MM.1S (cell line): ENCODE measurements at regions not wholly inside any gene's neighbourhood (a gene's known extent, or its start where the extent isn't known, plus 50 kb on each side); places are given as distances from the start of the nearest gene placed in this dataset.

Source experiments
- DNase-seq: peaks from one replicate; pipeline ENCODE4 v3.0.0-alpha.2; 2015
- H2AFZ ChIP-seq: fragments of 300-600 bp; sonication (generic); 2 replicates; pipeline ENCODE4 v1.6.0; 2016; ENCODE audit warnings: antibody characterized with exemption, low read length
- H3F3A ChIP-seq: fragments of 300-600 bp; sonication (generic); 2 replicates; pipeline ENCODE4 v1.6.1; 2016; ENCODE audit warnings: mild to moderate bottlenecking, antibody characterized with exemption, low read length, moderate library complexity, mixed read lengths; ENCODE audit not compliant: insufficient read depth
- H3K27ac ChIP-seq: fragments of 300-600 bp; sonication (generic); 2 replicates; pipeline ENCODE4 v1.5.1; 2016; ENCODE audit warnings: mild to moderate bottlenecking, low read length
- H3K27me3 ChIP-seq: fragments of 300-600 bp; sonication (generic); replicated peaks from 2 replicates; pipeline ENCODE4 v1.6.0; 2016; ENCODE audit warnings: low read length; ENCODE audit not compliant: insufficient read depth
- H3K36me3 ChIP-seq: fragments of 300-600 bp; sonication (generic); replicated peaks from 2 replicates; pipeline ENCODE4 v1.6.1; 2016; ENCODE audit warnings: mild to moderate bottlenecking, low read length, mixed read lengths; ENCODE audit not compliant: insufficient read depth
- H3K4me1 ChIP-seq: fragments of 300-600 bp; sonication (generic); 2 replicates; pipeline ENCODE4 v1.6.1; 2016; ENCODE audit warnings: low read length, mixed read lengths
- H3K4me2 ChIP-seq: fragments of 300-600 bp; sonication (generic); 2 replicates; pipeline ENCODE4 v1.6.0; 2016; ENCODE audit warnings: low read depth, low read length
- H3K4me3 ChIP-seq: fragments of 300-600 bp; sonication (generic); 2 replicates; pipeline ENCODE4 v1.5.1; 2016; ENCODE audit warnings: low read length, mixed read lengths
- H3K79me2 ChIP-seq: fragments of 300-600 bp; sonication (generic); 2 replicates; pipeline ENCODE4 v1.6.1; 2016; ENCODE audit warnings: mixed run types, low read length, mixed read lengths
- H3K9ac ChIP-seq: fragments of 300-600 bp; sonication (generic); 2 replicates; pipeline ENCODE4 v1.6.1; 2016; ENCODE audit warnings: low read length, mixed read lengths
- H3K9me2 ChIP-seq: fragments of 300-600 bp; sonication (generic); replicated peaks from 2 replicates; pipeline ENCODE4 v1.6.1; 2016; ENCODE audit warnings: mild to moderate bottlenecking, low read length, mixed read lengths; ENCODE audit not compliant: insufficient read depth
- H3K9me3 ChIP-seq: fragments of 300-600 bp; sonication (generic); replicated peaks from 2 replicates; pipeline ENCODE4 v1.6.1; 2016; ENCODE audit warnings: mild to moderate bottlenecking, low read length, mixed read lengths; ENCODE audit not compliant: insufficient read depth
- H4K20me1 ChIP-seq: fragments of 300-600 bp; sonication (generic); 2 replicates; pipeline ENCODE4 v1.6.1; 2016; ENCODE audit warnings: mild to moderate bottlenecking, low read length, moderate library complexity, mixed read lengths; ENCODE audit not compliant: insufficient read depth
- EZH2 ChIP-seq: fragments of 300-600 bp; sonication (generic); optimal IDR thresholded peaks from 2 replicates; pipeline ENCODE3; 2017; ENCODE audit warnings: low read depth, mild to moderate bottlenecking, antibody characterized with exemption, low read length, mixed read lengths
- EZH2phosphoT487 ChIP-seq: fragments of 300-600 bp; sonication (generic); IDR thresholded peaks from 2 replicates; pipeline ENCODE4 v1.6.1; 2018; ENCODE audit warnings: antibody characterized with exemption, low read length
- TF ChIP-seq, protein P1 (sequence below): fragments of 300-600 bp; sonication (generic); IDR thresholded peaks from 2 replicates; pipeline ENCODE4 v1.5.1; 2016; ENCODE audit warnings: antibody characterized with exemption, low read length, mixed read lengths

DNA sequence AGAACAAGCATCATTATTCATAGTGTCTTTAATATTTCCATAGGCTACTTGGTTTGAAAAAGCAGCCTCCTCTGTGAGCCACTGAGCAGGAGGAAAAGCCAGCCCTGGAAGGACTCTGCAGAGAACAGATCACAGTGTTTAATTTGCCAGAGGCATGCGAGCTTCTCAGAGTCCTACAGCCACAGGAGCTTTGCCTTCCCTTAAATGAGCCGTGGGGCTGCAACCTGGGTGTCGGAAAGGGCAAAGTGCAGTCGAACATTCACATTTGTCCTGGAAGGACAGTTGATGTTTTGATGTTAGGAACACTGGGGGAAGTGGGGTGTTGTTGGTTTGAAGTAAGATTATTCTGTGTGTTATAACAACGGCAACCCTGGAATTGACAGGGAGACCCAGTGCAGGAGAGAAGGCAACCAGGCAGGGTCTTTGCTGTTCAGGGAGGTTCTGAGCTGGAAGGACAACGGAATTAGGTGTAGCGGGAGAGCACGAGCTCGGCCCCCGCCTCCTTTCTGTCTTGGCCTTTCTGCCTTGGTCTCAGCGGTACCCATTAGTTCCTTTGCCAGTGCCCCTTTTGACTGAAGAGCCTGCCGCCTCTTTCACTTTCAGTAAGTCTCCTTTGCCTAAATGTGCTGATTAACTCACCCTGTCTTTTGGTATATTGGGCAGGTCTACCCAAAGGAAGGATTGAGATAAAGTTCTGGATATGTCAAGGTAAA, 192.3 kb upstream of the PITRM1 start:
- no peaks in the 10 kb centered on the region for H3K27me3 ChIP-seq
- H3K4me3 ChIP-seq: no peak overlapping the region
- no peaks in the 10 kb centered on the region for H3K36me3 ChIP-seq
- no peaks in the 10 kb centered on the region for H4K20me1 ChIP-seq
- H3K79me2 ChIP-seq: no peaks in the 10 kb centered on the region
- DNase-seq: no peak
- TF ChIP-seq EZH2 (no peak), EZH2phosphoT487 (no peak)
- TF ChIP-seq, protein P1, sequence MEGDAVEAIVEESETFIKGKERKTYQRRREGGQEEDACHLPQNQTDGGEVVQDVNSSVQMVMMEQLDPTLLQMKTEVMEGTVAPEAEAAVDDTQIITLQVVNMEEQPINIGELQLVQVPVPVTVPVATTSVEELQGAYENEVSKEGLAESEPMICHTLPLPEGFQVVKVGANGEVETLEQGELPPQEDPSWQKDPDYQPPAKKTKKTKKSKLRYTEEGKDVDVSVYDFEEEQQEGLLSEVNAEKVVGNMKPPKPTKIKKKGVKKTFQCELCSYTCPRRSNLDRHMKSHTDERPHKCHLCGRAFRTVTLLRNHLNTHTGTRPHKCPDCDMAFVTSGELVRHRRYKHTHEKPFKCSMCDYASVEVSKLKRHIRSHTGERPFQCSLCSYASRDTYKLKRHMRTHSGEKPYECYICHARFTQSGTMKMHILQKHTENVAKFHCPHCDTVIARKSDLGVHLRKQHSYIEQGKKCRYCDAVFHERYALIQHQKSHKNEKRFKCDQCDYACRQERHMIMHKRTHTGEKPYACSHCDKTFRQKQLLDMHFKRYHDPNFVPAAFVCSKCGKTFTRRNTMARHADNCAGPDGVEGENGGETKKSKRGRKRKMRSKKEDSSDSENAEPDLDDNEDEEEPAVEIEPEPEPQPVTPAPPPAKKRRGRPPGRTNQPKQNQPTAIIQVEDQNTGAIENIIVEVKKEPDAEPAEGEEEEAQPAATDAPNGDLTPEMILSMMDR: no peak
- no peaks in the 10 kb centered on the region for H3K4me1 ChIP-seq
- no peak overlapping the region for H2AFZ ChIP-seq
- no peak overlapping the region for H3K4me2 ChIP-seq
- no peaks in the 10 kb centered on the region for H3K9me2 ChIP-seq
- H3K9ac ChIP-seq: no peak overlapping the region
- no peaks in the 10 kb centered on the region for H3K9me3 ChIP-seq
- H3F3A ChIP-seq: no peaks in the 10 kb centered on the region
- no peak overlapping the region for H3K27ac ChIP-seq

DNA sequence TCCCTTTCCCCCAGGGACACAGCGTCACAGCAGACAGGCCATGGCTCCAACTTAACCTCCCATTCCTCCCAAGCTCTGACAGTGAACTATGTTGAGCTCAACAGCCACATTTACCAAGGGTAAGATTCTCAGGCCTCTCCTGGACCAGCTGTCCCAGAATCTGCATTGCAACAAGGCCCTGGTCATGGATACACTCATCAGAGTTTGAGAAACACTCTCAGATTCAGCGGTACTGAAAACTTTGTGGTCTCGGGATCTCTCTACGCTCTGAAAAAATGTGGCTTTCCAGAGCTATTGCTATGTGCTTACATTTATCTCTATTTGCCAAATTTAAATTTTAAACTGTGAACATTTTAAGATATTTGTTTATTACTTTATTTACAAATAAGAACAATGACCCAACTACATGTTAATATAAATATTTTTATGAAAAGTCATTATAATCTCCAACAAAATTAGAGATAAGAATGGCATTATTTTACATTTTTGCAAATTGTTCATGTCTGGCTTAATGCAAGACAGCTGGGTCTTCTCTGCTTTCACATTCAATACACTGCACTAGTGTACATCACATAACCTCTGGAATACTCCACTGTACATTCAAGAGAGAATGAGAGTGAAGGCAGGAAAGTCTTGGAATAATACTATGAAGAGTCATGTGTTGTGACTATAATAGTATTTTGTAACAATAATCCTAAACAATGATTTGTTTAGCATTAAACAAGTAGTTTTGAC, 190.9 kb upstream of the PITRM1 start:
- no peak for DNase-seq

DNA sequence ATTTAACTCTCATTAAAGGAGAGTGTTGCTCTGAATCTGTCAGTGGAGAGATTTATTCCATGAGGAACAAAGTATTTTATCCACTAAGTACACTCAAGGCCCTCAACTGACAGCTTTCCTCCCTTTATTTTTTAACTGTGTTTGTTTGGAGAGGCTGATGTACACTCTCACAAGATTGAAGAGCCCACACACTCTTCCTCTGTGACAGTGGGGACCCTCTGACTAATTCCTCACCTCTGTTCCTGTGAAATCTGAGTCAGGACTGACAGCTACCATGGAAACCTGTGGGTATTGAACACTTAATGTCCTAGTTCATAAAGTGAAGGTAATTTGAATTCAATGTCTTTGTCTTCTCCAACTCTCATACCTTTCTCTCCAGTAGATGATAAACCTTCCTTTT, 189.8 kb upstream of the PITRM1 start:
- H3K4me1 ChIP-seq: no peaks in the 10 kb centered on the region
- H3K4me2 ChIP-seq: no peak overlapping the region
- H3K27ac ChIP-seq: no peak overlapping the region
- no peaks in the 10 kb centered on the region for H3K9me2 ChIP-seq
- no peak overlapping the region for H2AFZ ChIP-seq
- no peaks in the 10 kb centered on the region for H3K27me3 ChIP-seq
- H3K79me2 ChIP-seq: no peaks in the 10 kb centered on the region
- no peaks in the 10 kb centered on the region for H3K36me3 ChIP-seq
- H3F3A ChIP-seq: no peaks in the 10 kb centered on the region
- H4K20me1 ChIP-seq: no peaks in the 10 kb centered on the region
- H3K9me3 ChIP-seq: no peaks in the 10 kb centered on the region
- no peak for TF ChIP-seq EZH2phosphoT487
- TF ChIP-seq, protein P1: no peak
- TF ChIP-seq EZH2: no peak
- DNase-seq: no peak
- no peak overlapping the region for H3K4me3 ChIP-seq
- no peak overlapping the region for H3K9ac ChIP-seq

More for the DNA sequence above, 190.9 kb upstream of the PITRM1 start:
- Histone ChIP-seq H3K36me3 (no peaks in the 10 kb centered on the region), H3F3A (no peaks in the 10 kb centered on the region), H3K9ac (no peak overlapping the region), H3K4me2 (no peak overlapping the region), H3K27me3 (no peaks in the 10 kb centered on the region), H3K9me2 (no peaks in the 10 kb centered on the region), H3K4me3 (no peak overlapping the region), H3K27ac (no peak overlapping the region), H3K79me2 (no peaks in the 10 kb centered on the region), H4K20me1 (no peaks in the 10 kb centered on the region), H3K9me3 (no peaks in the 10 kb centered on the region), H3K4me1 (no peaks in the 10 kb centered on the region), H2AFZ (no peak overlapping the region)
- TF ChIP-seq EZH2phosphoT487: no peak
- TF ChIP-seq, protein P1: no peak
- TF ChIP-seq EZH2: no peak
